Activated naive CD8-positive, alpha-beta T cell (primary cell): ENCODE measurements at regions not wholly inside any gene's neighbourhood (a gene's known extent, or its start where the extent isn't known, plus 50 kb on each side); places are given as distances from the start of the nearest gene placed in this dataset.
"Not testable (repeated sequence)": the region's sequence is repeated elsewhere in the genome, so short reads cannot be mapped to it uniquely, and the experiment has no call there.

ENCODE experiments used
- H3K27ac Mint-ChIP-seq: one replicate; pipeline ENCODE4 v1.8.0; 2021; ENCODE audit warnings: mixed read lengths
- H3K27me3 Mint-ChIP-seq: one replicate; pipeline ENCODE4 v1.8.0; 2021; ENCODE audit warnings: mixed read lengths
- H3K36me3 Mint-ChIP-seq: one replicate; pipeline ENCODE4 v1.8.0; 2021; ENCODE audit warnings: mixed read lengths
- H3K4me1 Mint-ChIP-seq: one replicate; pipeline ENCODE4 v1.8.0; 2021; ENCODE audit warnings: low read depth, mixed read lengths
- H3K4me3 Mint-ChIP-seq: one replicate; pipeline ENCODE4 v1.8.0; 2021; ENCODE audit warnings: mild to moderate bottlenecking, mixed read lengths
- H3K9me3 Mint-ChIP-seq: one replicate; pipeline ENCODE4 v1.8.0; 2021; ENCODE audit warnings: low read depth, mixed read lengths

- peak overlapping the region; percentile 41 for H3K27ac Mint-ChIP-seq
These were observed 217.6 kb downstream of the ZNF674 start for GRCh38 chrX:46327566-46328115.

DNA sequence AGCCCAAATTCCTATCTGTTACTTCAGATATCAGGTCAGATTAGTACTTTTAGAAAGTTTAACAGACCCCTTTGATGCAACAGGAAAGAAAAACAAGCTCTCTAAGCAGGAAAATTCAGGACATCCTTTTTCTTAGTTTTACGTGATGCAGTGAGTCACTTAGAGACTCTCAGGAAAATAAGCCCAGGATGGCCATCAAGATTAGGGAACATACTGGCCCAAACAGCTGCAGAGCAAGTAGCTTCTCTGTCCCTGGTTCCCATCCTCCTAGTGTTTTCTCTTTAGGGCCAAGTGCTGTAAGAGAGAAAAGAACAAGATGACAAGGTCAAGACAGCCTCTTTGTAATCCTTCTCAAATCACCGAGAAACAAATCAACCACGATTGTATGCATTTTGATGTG is 219.1 kb downstream of the ZNF674 start:
- Mint-ChIP-seq H3K27me3 (no peaks in the 10 kb centered on the region), H3K4me3 (no peak overlapping the region), H3K9me3 (no peaks in the 10 kb centered on the region), H3K4me1 (peaks cover 50% of the 10 kb centered on the region), H3K27ac (peak overlapping the region; percentile 86), H3K36me3 (peaks cover 2% of the 10 kb centered on the region)

More at GRCh38 chrX:46327566-46328115, 217.6 kb downstream of the ZNF674 start:
- Mint-ChIP-seq H3K4me3 (no peak overlapping the region), H3K9me3 (no peaks in the 10 kb centered on the region), H3K27me3 (no peaks in the 10 kb centered on the region), H3K4me1 (peaks cover 37% of the 10 kb centered on the region), H3K36me3 (peaks cover 2% of the 10 kb centered on the region)

DNA sequence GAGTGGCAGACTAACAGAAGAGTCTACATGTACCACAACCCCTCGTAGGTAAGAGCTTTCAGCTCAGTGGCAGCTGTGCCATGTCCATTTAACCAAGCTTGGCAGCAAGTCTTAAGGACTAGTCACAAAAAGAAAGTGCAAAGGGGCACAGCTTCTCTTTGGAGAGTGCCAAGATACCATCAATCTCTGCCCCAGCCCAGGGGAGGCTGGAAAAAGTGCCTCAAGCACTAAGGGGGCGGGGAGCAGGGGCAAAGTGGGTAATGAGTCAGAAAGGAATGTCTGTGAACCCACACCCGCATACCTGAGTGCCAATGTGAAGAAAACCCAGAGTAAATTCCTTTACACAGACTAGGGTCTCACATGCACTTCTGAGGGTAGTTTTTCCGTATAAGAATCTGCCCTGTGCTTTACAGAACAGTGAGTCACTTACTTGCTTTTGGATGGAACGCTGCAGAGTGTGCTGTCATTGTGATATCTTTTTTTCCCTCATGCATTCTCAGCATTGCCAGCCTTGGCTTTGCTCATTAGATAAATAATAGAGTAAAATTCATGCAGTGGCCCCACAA is 219.8 kb downstream of the ZNF674 start:
- Mint-ChIP-seq H3K36me3 (peaks cover 2% of the 10 kb centered on the region), H3K27me3 (no peaks in the 10 kb centered on the region), H3K9me3 (no peaks in the 10 kb centered on the region), H3K27ac (peak overlapping the region; percentile 86), H3K4me3 (peak overlapping the region; percentile 35), H3K4me1 (peaks cover 58% of the 10 kb centered on the region)

DNA sequence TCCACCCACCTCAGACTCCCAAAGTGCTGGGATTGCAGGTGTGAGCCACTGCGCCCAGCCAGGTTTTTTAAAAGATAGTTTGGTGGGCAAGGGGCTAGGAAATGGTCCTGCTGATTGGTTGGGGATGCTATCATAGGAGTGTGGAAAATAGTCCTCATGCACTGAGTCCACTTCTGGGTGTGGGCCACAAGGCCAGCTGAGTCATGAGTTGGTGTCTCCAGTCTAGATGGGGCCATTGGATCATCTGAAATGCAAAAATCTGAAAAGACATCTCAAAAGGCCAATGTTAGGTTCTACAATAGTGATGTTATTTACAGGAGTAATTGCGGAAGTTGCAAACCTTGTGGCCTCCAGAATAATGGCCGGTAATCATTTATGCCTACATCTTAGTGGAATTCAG is 221.1 kb downstream of the ZNF674 start:
- Mint-ChIP-seq H3K36me3 (peaks cover 2% of the 10 kb centered on the region), H3K9me3 (no peaks in the 10 kb centered on the region), H3K4me1 (peaks cover 69% of the 10 kb centered on the region), H3K27me3 (no peaks in the 10 kb centered on the region), H3K4me3 (no peak overlapping the region), H3K27ac (no peak overlapping the region)

DNA sequence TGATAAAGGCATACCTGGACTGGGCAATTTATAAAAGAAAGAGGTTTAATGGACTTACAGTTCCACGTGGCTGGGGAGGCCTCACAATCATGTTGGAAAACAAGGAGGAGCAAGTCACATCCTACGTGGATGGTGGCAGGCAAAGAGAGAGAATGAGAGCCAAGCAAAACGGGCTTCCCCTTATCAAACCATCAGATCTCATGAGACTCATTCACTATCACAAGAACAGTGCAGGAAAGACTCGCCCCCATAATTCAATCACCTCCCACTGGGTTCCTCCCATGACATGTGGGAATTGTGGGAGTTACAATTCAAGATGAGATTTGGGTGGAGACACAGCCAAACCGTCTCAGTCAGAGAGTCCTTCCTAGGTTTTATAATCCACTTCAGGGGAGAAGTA is 222.3 kb downstream of the ZNF674 start:
- H3K36me3 Mint-ChIP-seq, H3K9me3 Mint-ChIP-seq, H3K27me3 Mint-ChIP-seq: not testable (repeated sequence)
- H3K27ac Mint-ChIP-seq: peak overlapping the region; percentile 87
- peaks cover 74% of the 10 kb centered on the region for H3K4me1 Mint-ChIP-seq
- peak overlapping the region; percentile 42 for H3K4me3 Mint-ChIP-seq

GRCh38 chrX:46321676-46322075 is 223.5 kb downstream of the ZNF674 start:
- peak overlapping the region; percentile 92 for H3K27ac Mint-ChIP-seq
- H3K4me1 Mint-ChIP-seq: peaks cover 77% of the 10 kb centered on the region
- H3K27me3 Mint-ChIP-seq: no peaks in the 10 kb centered on the region
- H3K4me3 Mint-ChIP-seq: peak overlapping the region; percentile 13
- no peaks in the 10 kb centered on the region for H3K9me3 Mint-ChIP-seq
- H3K36me3 Mint-ChIP-seq: peaks cover 2% of the 10 kb centered on the region

DNA sequence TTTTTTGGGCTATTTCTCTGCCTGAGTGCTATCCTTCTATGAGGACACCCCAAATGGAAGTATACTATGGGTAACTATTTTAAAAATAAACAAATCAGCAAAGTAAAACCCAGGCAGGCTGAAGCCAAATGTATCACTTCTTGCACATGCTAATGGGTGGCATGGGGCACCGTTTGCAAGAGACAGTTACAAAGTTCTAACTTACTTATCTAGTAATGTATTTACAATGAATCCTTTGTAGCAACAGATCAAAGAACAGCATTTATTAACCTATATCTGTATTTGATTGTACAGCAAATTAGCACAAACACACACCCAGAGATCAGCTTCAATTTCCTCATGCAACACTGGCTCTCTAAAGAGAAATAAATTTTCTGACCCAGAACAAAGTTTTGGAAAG is 225.5 kb downstream of the ZNF674 start:
- Mint-ChIP-seq H3K4me3 (peak overlapping the region; percentile 53), H3K36me3 (peaks cover 2% of the 10 kb centered on the region), H3K27ac (peak overlapping the region; percentile 92), H3K4me1 (peaks cover 61% of the 10 kb centered on the region), H3K27me3 (no peaks in the 10 kb centered on the region), H3K9me3 (no peaks in the 10 kb centered on the region)

DNA sequence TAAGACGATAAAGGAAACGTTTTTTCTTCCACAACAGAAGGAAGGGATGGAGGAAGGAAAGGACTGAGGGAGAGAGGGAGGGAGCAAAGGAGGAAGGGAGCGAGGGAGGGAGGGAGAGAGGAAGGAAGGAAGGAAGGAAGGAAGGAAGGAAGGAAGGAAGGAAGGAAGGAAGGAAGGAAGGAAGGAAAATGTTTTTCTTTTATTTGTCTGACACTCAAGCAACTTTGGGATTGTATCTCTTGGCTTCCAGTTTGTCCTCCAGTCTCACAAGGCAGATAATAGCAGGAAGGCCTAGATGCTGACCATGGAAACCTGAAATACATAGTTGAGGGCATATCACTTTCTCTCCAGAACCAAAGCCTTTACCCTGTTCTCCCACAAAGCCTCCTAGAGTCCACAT is 226.7 kb downstream of the ZNF674 start:
- H3K36me3 Mint-ChIP-seq: peaks cover 2% of the 10 kb centered on the region
- no peak overlapping the region for H3K27ac Mint-ChIP-seq
- H3K4me3 Mint-ChIP-seq: no peak overlapping the region
- H3K9me3 Mint-ChIP-seq: no peaks in the 10 kb centered on the region
- no peaks in the 10 kb centered on the region for H3K27me3 Mint-ChIP-seq
- H3K4me1 Mint-ChIP-seq: peaks cover 53% of the 10 kb centered on the region

- peaks cover 40% of the 10 kb centered on the region for H3K4me1 Mint-ChIP-seq
- H3K36me3 Mint-ChIP-seq: no peaks in the 10 kb centered on the region
- no peak overlapping the region for H3K27ac Mint-ChIP-seq
- no peak overlapping the region for H3K4me3 Mint-ChIP-seq
- no peaks in the 10 kb centered on the region for H3K27me3 Mint-ChIP-seq
- H3K9me3 Mint-ChIP-seq: no peaks in the 10 kb centered on the region
These were observed 228.1 kb downstream of the ZNF674 start for GRCh38 chrX:46317163-46317562.

- no peak overlapping the region for H3K27ac Mint-ChIP-seq
- no peaks in the 10 kb centered on the region for H3K9me3 Mint-ChIP-seq
- H3K36me3 Mint-ChIP-seq: no peaks in the 10 kb centered on the region
- peaks cover 7% of the 10 kb centered on the region for H3K4me1 Mint-ChIP-seq
- H3K4me3 Mint-ChIP-seq: no peak overlapping the region
- H3K27me3 Mint-ChIP-seq: no peaks in the 10 kb centered on the region
These were observed 233.6 kb downstream of the ZNF674 start for GRCh38 chrX:46311581-46312120.

DNA sequence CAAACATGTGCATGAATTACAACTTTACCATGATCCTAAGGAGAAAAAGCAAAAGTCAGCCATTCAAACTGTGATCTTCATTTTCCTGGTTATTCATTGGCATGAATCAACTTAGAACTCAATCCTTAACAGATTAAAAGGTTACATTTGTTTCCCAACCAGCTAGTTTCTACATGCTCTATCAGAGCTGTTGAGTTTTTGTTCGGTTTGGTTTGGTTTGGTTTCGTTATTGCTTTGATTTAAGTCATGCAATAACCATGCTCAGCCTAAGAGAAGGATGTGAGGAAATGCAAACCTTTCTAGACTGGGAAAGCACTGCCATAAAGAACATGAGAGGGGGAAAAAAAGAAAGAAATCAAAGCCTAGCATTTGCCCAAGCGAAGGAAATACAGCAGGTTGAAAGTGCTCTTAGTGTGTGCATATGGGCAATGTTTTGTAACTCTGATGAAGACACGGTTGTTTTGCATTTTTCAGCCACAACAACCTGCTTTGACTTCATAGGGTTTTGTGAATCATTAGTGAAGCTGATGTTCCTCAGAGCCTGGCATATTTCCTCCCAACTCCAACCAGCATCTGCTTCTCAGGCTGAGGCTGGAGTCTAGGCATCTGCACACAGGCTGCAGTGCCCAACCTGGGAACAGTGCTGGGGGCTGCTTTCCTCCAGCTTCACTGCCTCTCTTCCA is 234.3 kb downstream of the ZNF674 start:
- Mint-ChIP-seq H3K4me3 (no peak overlapping the region), H3K36me3 (no peaks in the 10 kb centered on the region), H3K27ac (no peak overlapping the region), H3K9me3 (no peaks in the 10 kb centered on the region), H3K4me1 (peaks cover 7% of the 10 kb centered on the region), H3K27me3 (no peaks in the 10 kb centered on the region)

- H3K27me3 Mint-ChIP-seq: no peaks in the 10 kb centered on the region
- H3K36me3 Mint-ChIP-seq: no peaks in the 10 kb centered on the region
- H3K9me3 Mint-ChIP-seq: no peaks in the 10 kb centered on the region
- no peak overlapping the region for H3K27ac Mint-ChIP-seq
- no peak overlapping the region for H3K4me3 Mint-ChIP-seq
- peaks cover 7% of the 10 kb centered on the region for H3K4me1 Mint-ChIP-seq
These were observed 237.1 kb downstream of the ZNF674 start for GRCh38 chrX:46308110-46308509.

GRCh38 chrX:46306103-46306502 is 239.1 kb downstream of the ZNF674 start:
- no peak overlapping the region for H3K27ac Mint-ChIP-seq
- H3K27me3 Mint-ChIP-seq: no peaks in the 10 kb centered on the region
- H3K4me3 Mint-ChIP-seq: no peak overlapping the region
- no peaks in the 10 kb centered on the region for H3K9me3 Mint-ChIP-seq
- no peaks in the 10 kb centered on the region for H3K36me3 Mint-ChIP-seq
- peaks cover 5% of the 10 kb centered on the region for H3K4me1 Mint-ChIP-seq

- Mint-ChIP-seq H3K4me1 (no peaks in the 10 kb centered on the region), H3K9me3 (no peaks in the 10 kb centered on the region), H3K27ac (no peak overlapping the region), H3K4me3 (no peak overlapping the region), H3K27me3 (no peaks in the 10 kb centered on the region), H3K36me3 (no peaks in the 10 kb centered on the region)
These were observed 239.8 kb downstream of the ZNF674 start for GRCh38 chrX:46305431-46305830.

DNA sequence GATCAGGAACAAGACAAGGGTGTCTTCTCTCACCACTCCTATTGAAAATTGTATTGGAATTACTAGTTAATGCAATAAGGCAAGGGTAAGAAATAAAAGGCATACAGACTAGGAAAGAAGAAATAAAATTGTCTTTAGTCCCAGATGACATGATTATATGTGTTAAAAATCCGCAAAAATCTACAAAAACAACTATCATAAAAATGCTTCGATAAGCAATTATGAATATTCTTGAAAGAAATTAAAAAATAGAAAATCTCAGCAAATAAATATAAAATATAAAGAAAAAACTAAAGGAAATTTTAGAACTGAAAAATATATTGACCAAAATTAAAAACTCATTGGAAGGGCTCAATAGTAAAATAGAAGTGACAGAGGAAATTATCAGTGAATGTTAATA is 243.3 kb downstream of the ZNF674 start:
- Mint-ChIP-seq H3K9me3 (no peaks in the 10 kb centered on the region), H3K4me1 (no peaks in the 10 kb centered on the region), H3K4me3 (no peak overlapping the region), H3K27ac (no peak overlapping the region), H3K36me3 (no peaks in the 10 kb centered on the region), H3K27me3 (no peaks in the 10 kb centered on the region)
